Right atrium auricular region (tissue), 2 donors: ENCODE measurements at regions not wholly inside any gene's neighbourhood (a gene's known extent, or its start where the extent isn't known, plus 50 kb on each side); places are given as distances from the start of the nearest gene placed in this dataset.

ENCODE experiments used
- DNase-seq: peaks from one replicate; pipeline ENCODE4 v3.0.0-alpha.2; 2019; ENCODE audit warnings: low spot score
- H3K27ac ChIP-seq, 2 donors: fragments of 200-600 bp; sonication (generic); 1 replicate in 1 of 2; 2 replicates in 1 of 2; pipeline ENCODE4 v1.5.1; 2016 to 2019
- H3K27me3 ChIP-seq, 2 donors: fragments of 200-600 bp; sonication (generic); one replicate each; pipeline versions ENCODE4 v1.5.1 to v1.6.0; 2017 to 2019
- H3K36me3 ChIP-seq: fragments of 200-600 bp; sonication (generic); one replicate; pipeline ENCODE4 v1.5.1; 2016
- H3K4me1 ChIP-seq, 2 donors: fragments of 200-600 bp; sonication (generic); one replicate each; pipeline versions ENCODE4 v1.5.1 to v1.6.0; 2017 to 2019
- H3K4me3 ChIP-seq, 2 donors: fragments of 200-600 bp; sonication (generic); 1 replicate in 1 of 2; 2 replicates in 1 of 2; pipeline ENCODE4 v1.5.1; 2017 to 2019; ENCODE audit warnings: mild to moderate bottlenecking in 1 of 2, moderate library complexity in 1 of 2
- H3K9me3 ChIP-seq, 2 donors: fragments of 200-600 bp; sonication (generic); one replicate each; pipeline ENCODE4 v1.5.1; 2019
- CTCF ChIP-seq, 2 donors: fragments of 200-600 bp; sonication (generic); IDR thresholded peaks; one replicate each; pipeline ENCODE4 v1.5.1; 2019; ENCODE audit warnings: antibody characterized with exemption in 2 of 2

- H3K27ac ChIP-seq: no peak overlapping the region
- H3K9me3 ChIP-seq: no peaks in the 10 kb centered on the region
- H3K4me1 ChIP-seq: no peaks in the 10 kb centered on the region
- H3K4me3 ChIP-seq: no peak overlapping the region
- DNase-seq: no peak
- no peaks in the 10 kb centered on the region for H3K27me3 ChIP-seq
- TF ChIP-seq CTCF (IDR thresholded peaks at IDR 0.05): no peak
- no peaks in the 10 kb centered on the region for H3K36me3 ChIP-seq
Measured at GRCh38 chr10:62654966-62655336, 149.6 kb upstream of the ADO start.

- TF ChIP-seq CTCF (IDR thresholded peaks at IDR 0.05): no peak
- no peak for DNase-seq
- Histone ChIP-seq H3K27ac (no peak overlapping the region), H3K4me1 (no peaks in the 10 kb centered on the region), H3K9me3 (no peaks in the 10 kb centered on the region), H3K4me3 (no peak overlapping the region), H3K36me3 (no peaks in the 10 kb centered on the region), H3K27me3 (no peaks in the 10 kb centered on the region)
Measured at GRCh38 chr10:62655337-62655994, 149.1 kb upstream of the ADO start.

GRCh38 chr10:62657244-62657835 is 147.2 kb upstream of the ADO start:
- H3K36me3 ChIP-seq: no peaks in the 10 kb centered on the region
- H3K27me3 ChIP-seq: no peaks in the 10 kb centered on the region
- TF ChIP-seq CTCF (IDR thresholded peaks at IDR 0.05): no peak
- H3K27ac ChIP-seq: no peak overlapping the region
- H3K4me1 ChIP-seq: no peaks in the 10 kb centered on the region
- H3K9me3 ChIP-seq: no peaks in the 10 kb centered on the region
- no peak for DNase-seq
- no peak overlapping the region for H3K4me3 ChIP-seq

- no peak overlapping the region for H3K4me3 ChIP-seq
- H3K27me3 ChIP-seq: no peaks in the 10 kb centered on the region
- TF ChIP-seq CTCF (IDR thresholded peaks at IDR 0.05): no peak
- no peak for DNase-seq
- no peaks in the 10 kb centered on the region for H3K4me1 ChIP-seq
- H3K36me3 ChIP-seq: no peaks in the 10 kb centered on the region
- no peak overlapping the region for H3K27ac ChIP-seq
- no peaks in the 10 kb centered on the region for H3K9me3 ChIP-seq
Measured at GRCh38 chr10:62658516-62658915, 146.0 kb upstream of the ADO start.

GRCh38 chr10:62661143-62661542 is 143.4 kb upstream of the ADO start:
- H3K4me3 ChIP-seq: no peak overlapping the region
- H3K36me3 ChIP-seq: no peaks in the 10 kb centered on the region
- DNase-seq: no peak
- no peaks in the 10 kb centered on the region for H3K27me3 ChIP-seq
- no peaks in the 10 kb centered on the region for H3K4me1 ChIP-seq
- H3K9me3 ChIP-seq: no peaks in the 10 kb centered on the region
- H3K27ac ChIP-seq: no peak overlapping the region
- no peak for TF ChIP-seq CTCF (IDR thresholded peaks at IDR 0.05)

GRCh38 chr10:62662486-62662885 is 142.0 kb upstream of the ADO start:
- Histone ChIP-seq H3K36me3 (no peaks in the 10 kb centered on the region), H3K4me1 (no peaks in the 10 kb centered on the region), H3K9me3 (no peaks in the 10 kb centered on the region), H3K27me3 (no peaks in the 10 kb centered on the region), H3K27ac (no peak overlapping the region), H3K4me3 (no peak overlapping the region)
- no peak for DNase-seq
- TF ChIP-seq CTCF (IDR thresholded peaks at IDR 0.05): no peak
